EH (cell line): ENCODE measurements at regions not wholly inside any gene's neighbourhood (a gene's known extent, or its start where the extent isn't known, plus 50 kb on each side); places are given as distances from the start of the nearest gene placed in this dataset.

Experiments
- DNase-seq: peaks from one replicate; pipeline ENCODE4 v3.0.0-alpha.2; 2015; ENCODE audit warnings: low read depth

DNA sequence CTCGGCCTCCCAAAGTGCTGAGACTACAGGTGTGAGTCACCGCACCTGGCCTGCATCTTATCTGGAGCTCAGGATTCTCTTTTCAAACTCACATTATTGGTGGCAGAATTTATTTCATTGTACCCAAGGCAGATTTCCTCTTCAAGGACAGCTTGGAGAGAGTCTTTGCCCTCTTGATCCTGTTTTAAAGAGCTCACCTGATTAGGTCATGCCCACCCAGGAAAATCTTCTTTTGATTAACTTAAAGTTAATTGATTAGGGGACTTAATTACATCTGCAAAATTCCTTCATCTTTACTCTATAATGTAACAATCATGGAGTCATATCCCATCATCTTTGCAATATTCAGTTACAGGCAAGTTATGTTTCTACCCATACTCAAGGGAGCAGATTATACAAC, 346.4 kb downstream of the EPHA4 start:
- no peak for DNase-seq

DNA sequence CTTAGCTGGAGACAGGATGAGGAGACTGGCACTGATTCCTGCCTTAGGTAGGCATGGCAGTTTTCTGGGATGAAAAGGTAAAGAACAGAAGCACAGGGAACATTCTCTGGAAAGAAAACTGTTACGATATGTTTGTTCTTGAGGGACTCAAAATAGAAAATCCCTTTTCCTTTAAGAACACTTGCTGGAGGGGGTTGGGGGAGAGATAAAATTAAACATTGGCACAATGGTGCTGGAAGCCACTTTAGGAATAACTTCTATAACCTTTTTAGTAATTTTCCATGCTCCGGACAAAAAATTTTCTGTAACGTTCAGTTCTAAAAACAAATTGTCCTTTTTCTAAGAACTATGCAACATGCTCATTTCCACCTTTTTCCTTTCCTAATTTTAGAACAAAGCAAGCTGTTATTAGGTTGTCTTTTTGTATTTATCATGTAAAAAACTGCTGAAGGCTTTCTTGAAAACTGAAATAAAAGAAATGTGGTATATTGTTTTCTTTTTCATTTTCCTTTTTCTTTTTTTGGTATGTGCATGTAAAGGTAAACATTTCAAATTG, 343.8 kb downstream of the EPHA4 start:
- no peak for DNase-seq

DNA sequence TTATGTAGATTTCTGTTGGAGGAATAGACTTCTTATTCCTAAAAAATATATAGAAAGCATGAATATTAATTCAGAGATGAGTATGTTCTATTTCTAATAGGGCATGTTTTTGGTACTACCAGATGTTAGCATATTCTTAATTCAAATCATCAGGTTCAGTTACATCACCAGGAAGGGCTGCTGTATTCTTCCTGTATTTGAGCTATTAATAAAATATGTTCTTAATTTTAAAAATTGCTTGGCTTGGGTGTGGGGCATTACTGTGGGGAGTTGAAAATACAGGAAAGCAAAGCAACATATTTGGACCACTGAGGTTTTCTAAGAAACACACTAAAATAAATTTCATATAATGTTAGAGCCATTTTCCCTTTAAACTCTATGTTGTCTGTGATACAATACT, 343.0 kb downstream of the EPHA4 start:
- no peak for DNase-seq

DNA sequence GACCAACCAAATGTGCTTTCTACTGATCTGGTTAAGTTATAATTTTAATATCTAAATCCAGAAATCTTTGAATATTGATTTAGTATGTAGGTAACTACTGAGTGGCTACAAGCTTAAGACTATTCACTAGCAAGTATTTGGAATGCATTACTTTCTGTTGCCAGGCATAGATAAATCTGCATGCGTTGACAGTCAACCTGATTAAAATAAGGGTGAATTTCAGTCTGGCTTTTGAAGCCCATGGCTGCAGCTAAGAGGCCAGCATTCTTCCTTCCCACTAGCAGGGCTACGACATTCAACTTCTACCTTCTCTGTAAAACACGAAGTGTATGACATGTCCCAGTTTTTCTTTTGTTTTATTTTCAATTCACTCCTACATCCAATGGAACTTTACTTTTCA, 340.6 kb downstream of the EPHA4 start:
- DNase-seq = no peak

- no peak for DNase-seq
These were observed 336.2 kb downstream of the EPHA4 start for GRCh38 chr2:221235941-221236340.

DNA sequence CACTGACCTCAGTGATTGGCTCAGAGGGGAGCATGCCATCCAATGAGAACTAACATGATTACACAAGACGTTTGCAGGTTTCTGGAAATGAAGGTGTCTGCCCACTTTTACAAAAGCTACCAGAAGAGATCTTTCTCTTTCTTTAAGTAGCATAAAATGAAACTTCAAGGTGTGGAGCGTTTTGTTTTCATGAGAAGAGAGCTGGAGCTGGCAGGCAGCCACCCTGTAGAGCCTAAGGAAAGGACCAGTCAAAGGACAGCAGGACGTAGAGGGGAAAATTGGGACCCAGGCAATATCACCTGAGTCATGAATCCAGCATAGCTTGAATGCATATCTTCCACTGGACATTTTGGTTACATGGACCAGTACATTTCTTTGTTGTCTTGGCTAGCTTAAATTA, 331.0 kb downstream of the EPHA4 start:
- DNase-seq = no peak

GRCh38 chr2:221243771-221244170, 328.3 kb downstream of the EPHA4 start:
- DNase-seq = no peak

- DNase-seq = no peak
These were observed 327.1 kb downstream of the EPHA4 start for GRCh38 chr2:221245045-221245444.

DNA sequence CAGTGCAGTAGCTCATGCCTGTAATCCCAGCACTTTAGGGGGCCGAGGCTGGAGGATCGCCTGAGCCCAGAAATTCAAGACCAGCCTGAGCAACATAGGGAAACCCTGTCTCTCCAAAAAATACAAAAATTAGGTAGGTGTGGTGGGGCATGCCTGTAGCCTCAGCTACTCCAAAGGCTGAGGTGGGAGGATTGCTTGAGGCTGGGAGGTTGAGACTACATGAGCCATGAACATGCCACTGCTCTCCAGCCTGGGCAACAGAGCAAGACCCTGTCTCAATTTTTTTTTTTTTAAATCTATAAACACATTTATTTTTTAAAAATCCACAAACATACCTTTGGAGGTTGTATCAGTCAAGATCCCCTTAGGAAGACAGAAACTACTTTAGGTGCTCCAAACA, 326.3 kb downstream of the EPHA4 start:
- no peak for DNase-seq

DNA sequence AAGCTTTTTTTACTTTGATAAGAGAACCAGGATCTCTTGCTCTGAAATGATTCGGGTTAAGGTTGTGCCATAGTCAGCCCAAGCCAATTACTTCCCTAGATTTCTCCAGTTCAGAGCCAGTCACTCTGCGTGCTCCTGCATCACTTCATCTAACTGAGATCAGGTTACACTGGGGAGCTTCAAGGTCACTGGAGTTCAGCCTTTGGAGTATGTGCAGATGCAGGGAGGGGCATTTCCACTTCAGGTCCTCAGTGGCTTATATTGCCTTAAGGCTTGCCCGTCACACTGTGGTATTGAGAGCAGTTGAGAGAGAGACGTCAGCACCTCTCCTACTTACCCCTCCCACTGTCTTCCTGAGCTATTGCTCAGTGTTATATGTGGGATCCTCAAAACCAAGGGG, 317.8 kb downstream of the EPHA4 start:
- DNase-seq = peak; percentile 17

GRCh38 chr2:221255862-221256261, 316.2 kb downstream of the EPHA4 start:
- no peak for DNase-seq

- no peak for DNase-seq
These were observed 313.6 kb downstream of the EPHA4 start for GRCh38 chr2:221258464-221258863.

- no peak for DNase-seq
These were observed 309.5 kb downstream of the EPHA4 start for GRCh38 chr2:221262651-221263050.

GRCh38 chr2:221263573-221263972, 308.5 kb downstream of the EPHA4 start:
- no peak for DNase-seq

DNA sequence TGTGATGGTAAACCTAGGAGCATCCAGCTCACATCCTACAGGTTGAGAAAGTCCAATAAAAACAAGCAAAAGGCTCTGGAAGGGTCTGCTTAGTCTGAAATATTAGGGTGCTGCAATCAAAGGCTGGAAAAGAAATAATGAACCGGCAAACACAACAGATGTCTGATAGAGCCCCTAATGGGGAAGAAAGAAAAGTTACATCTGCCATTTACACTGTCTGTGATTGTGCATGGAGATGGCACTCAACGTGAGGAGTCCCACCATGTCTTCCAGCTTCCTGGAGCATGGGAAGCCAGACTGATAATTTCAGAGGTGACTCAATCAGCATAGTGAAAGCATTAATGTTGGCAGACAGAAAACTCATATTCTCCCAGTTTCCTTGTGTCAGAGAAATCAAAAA, 307.8 kb downstream of the EPHA4 start:
- DNase-seq = no peak

- no peak for DNase-seq
These were observed 304.2 kb downstream of the EPHA4 start for GRCh38 chr2:221267773-221268425.

GRCh38 chr2:221268631-221269030, 303.5 kb downstream of the EPHA4 start:
- DNase-seq = no peak

DNA sequence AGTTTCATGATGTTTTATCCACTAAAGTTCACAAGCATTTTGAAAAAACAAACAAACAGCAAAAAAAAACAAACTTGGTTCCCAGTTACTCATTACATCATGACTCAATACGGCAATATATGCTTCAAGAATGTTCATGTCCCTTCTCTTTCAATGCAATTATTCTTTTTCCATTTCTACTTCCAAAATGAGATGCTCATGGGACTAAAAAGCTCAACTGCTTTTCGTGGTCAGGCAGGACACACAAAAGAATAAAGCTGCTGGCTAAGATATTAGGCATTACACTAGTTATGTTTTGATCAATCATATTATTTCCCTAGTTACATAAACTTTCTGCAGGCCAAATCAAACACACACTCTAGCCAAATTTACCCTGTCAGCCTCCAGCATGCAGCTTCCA, 301.3 kb downstream of the EPHA4 start:
- DNase-seq = peak; percentile 13

DNA sequence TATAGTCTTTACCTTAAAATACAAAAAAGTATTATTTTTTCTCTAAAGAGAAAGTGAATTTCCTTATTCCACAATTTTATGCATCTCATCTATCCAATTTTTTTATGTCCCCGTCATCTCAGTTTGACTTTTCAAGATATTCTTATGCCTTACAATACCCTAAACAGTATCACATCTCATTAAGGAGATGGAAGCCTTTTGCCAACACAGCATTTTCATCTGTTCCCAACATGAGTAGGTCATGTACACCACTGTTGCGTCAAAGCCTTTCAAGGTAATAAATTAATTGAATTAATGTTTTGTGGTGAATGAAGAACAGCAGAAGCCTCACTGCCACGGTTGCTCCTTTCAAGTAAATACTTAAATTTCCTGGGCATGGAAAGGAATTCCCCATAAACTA, 299.4 kb downstream of the EPHA4 start:
- no peak for DNase-seq

DNA sequence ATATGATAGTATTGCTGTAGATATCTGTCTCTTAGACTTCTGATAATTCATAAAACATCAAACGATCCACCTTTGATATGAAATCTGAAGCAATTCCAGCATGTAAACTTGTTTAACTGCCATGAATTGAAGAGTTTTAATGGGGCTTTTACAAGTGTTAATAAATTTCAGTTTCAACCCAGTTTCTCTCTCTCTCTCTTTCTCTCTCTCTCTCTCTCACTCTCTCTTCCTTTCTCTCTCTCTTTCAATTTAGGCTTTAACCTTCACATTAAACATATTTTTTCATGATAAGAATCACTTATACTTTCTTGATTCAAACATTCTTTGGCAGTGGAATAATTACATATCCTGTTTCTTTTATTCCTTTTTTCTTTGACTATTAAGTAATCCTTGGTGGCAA, 296.1 kb downstream of the EPHA4 start:
- DNase-seq = no peak

DNA sequence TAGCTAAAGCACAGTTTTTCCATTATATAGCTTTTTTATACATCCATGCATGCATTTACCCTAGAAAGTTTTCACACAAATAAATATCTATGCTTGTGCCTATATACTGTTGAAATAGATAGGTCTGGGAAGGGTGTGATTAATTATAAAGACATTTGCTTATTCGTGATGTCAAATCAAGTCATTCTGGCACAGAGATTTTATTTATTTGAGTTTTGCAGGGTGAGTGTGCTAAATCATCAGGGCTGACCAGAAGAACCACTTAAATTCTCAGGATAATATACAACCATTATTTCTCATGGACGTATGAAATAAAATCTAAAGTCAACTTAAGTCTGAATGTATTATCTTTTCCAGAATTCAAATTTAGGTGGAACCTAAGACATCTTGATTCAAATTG, 295.5 kb downstream of the EPHA4 start:
- peak; percentile 29 for DNase-seq

- DNase-seq = no peak
These were observed 289.7 kb downstream of the EPHA4 start for GRCh38 chr2:221282386-221282785.

- DNase-seq = peak; percentile 92
These were observed 288.1 kb downstream of the EPHA4 start for GRCh38 chr2:221283896-221284545.

DNA sequence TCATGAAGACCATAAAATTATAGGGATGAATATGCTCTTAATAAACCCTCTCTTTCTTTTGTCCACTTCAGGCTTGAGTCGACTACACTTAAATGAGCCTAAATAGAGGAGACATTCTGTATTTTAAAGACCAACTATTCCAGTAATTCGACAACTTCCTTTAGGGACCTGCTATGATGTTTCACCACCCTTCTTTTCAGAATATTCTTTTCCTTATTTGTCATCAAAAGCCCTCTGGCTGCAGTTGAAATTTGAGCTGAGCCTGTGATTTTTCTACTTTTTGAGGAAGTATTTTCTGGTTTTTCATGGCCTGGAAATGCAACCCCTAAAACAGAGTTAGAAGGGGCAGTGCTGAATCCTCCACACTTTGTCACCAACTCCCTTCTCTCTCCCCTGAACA, 287.0 kb downstream of the EPHA4 start:
- DNase-seq = peak; percentile 62
